Nephron progenitor cell (in vitro differentiated cells): ENCODE measurements at regions not wholly inside any gene's neighbourhood (a gene's known extent, or its start where the extent isn't known, plus 50 kb on each side); places are given as distances from the start of the nearest gene placed in this dataset.
"Not testable (repeated sequence)": the region's sequence is repeated elsewhere in the genome, so short reads cannot be mapped to it uniquely, and the experiment has no call there.

Experiments
- DNase-seq: peaks from one replicate; pipeline ENCODE4 v3.0.0; 2021
- H3K27ac Mint-ChIP-seq: 2 replicates; pipeline ENCODE4 v1.8.0; 2021; ENCODE audit warnings: mild to moderate bottlenecking, moderate library complexity, mixed read lengths
- H3K27me3 Mint-ChIP-seq: 2 replicates; pipeline ENCODE4 v1.8.0; 2021; ENCODE audit warnings: mild to moderate bottlenecking, low read depth, mixed read lengths; ENCODE audit not compliant: poor library complexity
- H3K36me3 Mint-ChIP-seq: 2 replicates; pipeline ENCODE4 v1.8.0; 2021; ENCODE audit warnings: low read depth, mixed read lengths
- H3K4me1 Mint-ChIP-seq: 2 replicates; pipeline ENCODE4 v1.8.0; 2021; ENCODE audit warnings: mixed read lengths
- H3K4me3 Mint-ChIP-seq: 2 replicates; pipeline ENCODE4 v1.8.0; 2021; ENCODE audit warnings: mild to moderate bottlenecking, moderate library complexity, mixed read lengths
- H3K9me3 Mint-ChIP-seq: 2 replicates; pipeline ENCODE4 v1.8.0; 2021; ENCODE audit warnings: mild to moderate bottlenecking, moderate library complexity, mixed read lengths
- TF ChIP-seq, protein P1 (sequence below): fragments of 200-600 bp; sonication (generic); IDR thresholded peaks from 2 replicates; pipeline ENCODE4 v1.5.0; 2021; ENCODE audit warnings: antibody characterized with exemption

DNA sequence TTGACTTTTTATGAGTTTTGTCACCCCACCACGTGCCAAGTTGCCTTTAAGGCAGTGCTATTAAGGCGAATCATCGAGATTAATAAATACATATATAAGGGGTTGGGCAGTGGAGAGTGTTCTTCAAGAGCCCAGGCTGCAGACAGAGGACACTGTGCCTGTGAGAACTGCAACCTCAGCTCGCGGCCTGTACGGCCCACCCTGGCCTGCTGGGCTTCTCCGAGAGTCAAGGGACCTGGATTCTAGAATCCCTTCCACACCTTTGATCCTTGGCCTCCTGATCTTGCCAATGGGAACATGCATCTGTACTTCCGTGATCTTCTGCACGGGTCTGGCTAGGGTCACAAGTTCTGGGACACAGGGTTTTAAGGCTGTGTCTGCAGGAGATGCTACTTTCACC is 54.5 kb downstream of the IRX5 start:
- H3K27me3 Mint-ChIP-seq, result peaks cover 79% of the 10 kb centered on the region
- TF ChIP-seq, protein P1, sequence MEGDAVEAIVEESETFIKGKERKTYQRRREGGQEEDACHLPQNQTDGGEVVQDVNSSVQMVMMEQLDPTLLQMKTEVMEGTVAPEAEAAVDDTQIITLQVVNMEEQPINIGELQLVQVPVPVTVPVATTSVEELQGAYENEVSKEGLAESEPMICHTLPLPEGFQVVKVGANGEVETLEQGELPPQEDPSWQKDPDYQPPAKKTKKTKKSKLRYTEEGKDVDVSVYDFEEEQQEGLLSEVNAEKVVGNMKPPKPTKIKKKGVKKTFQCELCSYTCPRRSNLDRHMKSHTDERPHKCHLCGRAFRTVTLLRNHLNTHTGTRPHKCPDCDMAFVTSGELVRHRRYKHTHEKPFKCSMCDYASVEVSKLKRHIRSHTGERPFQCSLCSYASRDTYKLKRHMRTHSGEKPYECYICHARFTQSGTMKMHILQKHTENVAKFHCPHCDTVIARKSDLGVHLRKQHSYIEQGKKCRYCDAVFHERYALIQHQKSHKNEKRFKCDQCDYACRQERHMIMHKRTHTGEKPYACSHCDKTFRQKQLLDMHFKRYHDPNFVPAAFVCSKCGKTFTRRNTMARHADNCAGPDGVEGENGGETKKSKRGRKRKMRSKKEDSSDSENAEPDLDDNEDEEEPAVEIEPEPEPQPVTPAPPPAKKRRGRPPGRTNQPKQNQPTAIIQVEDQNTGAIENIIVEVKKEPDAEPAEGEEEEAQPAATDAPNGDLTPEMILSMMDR, result no peak
- no peaks in the 10 kb centered on the region for H3K36me3 Mint-ChIP-seq
- peaks cover 29% of the 10 kb centered on the region for H3K4me1 Mint-ChIP-seq
- no peak overlapping the region for H3K27ac Mint-ChIP-seq
- no peaks in the 10 kb centered on the region for H3K9me3 Mint-ChIP-seq
- no peak overlapping the region for H3K4me3 Mint-ChIP-seq
- DNase-seq, result no peak

DNA sequence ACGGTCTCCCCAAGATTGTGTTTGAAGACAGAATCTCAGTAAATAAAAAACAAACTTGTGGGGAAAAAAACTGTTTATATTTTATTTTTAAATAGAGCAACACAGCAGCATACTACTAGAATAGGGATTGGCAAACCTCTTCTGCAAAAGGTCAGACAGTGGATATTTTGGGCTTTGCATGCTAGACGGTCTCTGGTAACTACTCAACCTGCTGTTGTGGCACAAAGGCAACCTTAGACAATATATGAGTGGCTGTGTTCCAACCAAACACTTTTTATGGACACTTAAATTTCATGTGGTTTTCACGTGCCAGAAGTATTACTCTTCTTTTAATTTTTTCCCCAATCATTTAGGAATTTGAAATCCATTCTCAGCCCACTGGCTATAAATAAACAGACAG is 55.0 kb downstream of the IRX5 start:
- TF ChIP-seq, protein P1, result no peak
- Mint-ChIP-seq H3K9me3 (no peaks in the 10 kb centered on the region), H3K4me3 (no peak overlapping the region), H3K27ac (no peak overlapping the region), H3K27me3 (peaks cover 79% of the 10 kb centered on the region), H3K36me3 (no peaks in the 10 kb centered on the region), H3K4me1 (peaks cover 28% of the 10 kb centered on the region)
- DNase-seq, result no peak

DNA sequence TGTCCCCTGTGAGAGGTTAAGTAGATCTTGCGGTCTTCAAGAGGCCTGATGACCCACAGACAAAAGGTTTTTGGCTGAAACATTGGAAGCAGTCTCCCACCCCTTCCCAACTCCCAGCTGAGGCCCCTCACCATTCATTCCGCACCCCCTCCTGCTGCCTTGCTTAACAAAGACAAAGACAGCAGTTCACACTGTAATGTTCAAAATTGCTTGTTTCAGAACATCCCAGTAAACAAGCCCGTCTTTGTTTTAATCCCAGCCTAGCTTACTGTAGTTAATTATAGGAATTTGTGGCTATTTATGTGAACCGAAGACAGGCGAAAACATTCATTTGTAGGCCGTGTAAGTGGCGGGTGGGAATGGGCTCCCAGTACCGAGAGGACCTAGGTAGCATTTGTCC is 55.7 kb downstream of the IRX5 start:
- H3K27me3 Mint-ChIP-seq, result peaks cover 77% of the 10 kb centered on the region
- TF ChIP-seq, protein P1, result no peak
- H3K27ac Mint-ChIP-seq, result no peak overlapping the region
- no peak for DNase-seq
- no peaks in the 10 kb centered on the region for H3K36me3 Mint-ChIP-seq
- peaks cover 20% of the 10 kb centered on the region for H3K4me1 Mint-ChIP-seq
- no peak overlapping the region for H3K4me3 Mint-ChIP-seq
- no peaks in the 10 kb centered on the region for H3K9me3 Mint-ChIP-seq

DNA sequence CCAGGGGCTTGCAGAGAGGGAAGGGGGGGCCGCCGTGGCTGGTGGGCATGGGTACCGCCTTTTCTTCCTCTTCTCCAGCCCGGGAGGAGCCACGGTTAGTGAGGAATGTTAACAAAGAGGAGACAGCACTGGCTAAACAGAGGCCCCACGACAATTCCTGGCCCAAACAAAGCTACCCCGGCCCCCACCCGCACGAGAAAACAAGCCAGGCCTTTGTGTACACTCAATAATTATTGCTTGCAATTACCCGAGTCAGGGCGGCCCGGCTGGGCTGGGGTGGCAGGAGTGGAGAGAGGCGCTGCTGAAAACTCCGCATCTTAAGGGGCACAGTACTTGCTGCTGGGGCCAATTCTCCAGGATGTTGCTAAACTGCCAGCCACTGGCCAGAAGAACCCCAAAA is 56.4 kb downstream of the IRX5 start:
- H3K27me3 Mint-ChIP-seq, result peaks cover 76% of the 10 kb centered on the region
- H3K4me1 Mint-ChIP-seq, result peaks cover 14% of the 10 kb centered on the region
- no peaks in the 10 kb centered on the region for H3K9me3 Mint-ChIP-seq
- no peak for DNase-seq
- no peaks in the 10 kb centered on the region for H3K36me3 Mint-ChIP-seq
- H3K4me3 Mint-ChIP-seq, result no peak overlapping the region
- TF ChIP-seq, protein P1, result no peak
- H3K27ac Mint-ChIP-seq, result no peak overlapping the region

DNA sequence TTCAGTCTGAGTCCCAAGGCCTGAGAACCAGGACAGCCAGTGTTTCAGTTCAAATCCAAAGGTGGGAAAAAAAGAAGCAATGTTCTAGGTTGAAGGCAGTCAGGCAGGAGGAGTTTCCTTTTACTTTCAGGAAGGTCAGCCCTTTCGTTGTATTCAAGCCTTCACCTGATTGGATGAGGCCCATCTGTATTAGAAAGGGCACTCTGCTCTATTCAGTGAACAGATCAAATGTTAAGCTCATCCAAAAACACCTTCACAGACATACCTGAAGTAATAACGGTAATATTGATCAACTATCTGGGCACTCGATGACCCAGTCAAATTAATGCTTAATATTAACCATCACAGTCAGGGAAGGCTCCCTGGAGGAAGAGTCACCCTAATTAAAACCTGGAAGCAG is 60.9 kb downstream of the IRX5 start:
- Mint-ChIP-seq H3K4me3 (no peak overlapping the region), H3K4me1 (no peaks in the 10 kb centered on the region), H3K36me3 (no peaks in the 10 kb centered on the region), H3K27ac (no peak overlapping the region), H3K27me3 (peaks cover 78% of the 10 kb centered on the region), H3K9me3 (no peaks in the 10 kb centered on the region)
- TF ChIP-seq, protein P1, result no peak
- no peak for DNase-seq

DNA sequence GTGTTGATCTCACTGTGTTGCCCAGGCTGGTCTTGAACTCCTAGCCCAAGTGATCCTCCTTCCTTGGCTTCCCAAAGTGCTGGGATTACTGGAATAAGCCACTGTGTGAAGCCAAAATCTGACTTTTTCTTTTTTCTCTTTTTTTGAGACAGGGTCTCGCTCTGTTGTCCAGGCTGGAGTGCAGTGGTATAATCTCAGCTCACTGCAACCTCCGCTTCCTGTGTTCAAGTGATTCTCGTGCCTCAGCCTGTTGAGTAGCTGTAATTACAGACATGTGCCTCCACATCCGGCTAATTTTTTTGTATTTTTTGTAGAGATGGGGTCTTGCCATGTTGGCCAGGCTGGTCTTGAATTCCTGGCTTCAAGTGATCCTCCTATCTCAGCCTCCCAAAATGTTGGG is 61.3 kb downstream of the IRX5 start:
- not testable (repeated sequence) for H3K4me1 Mint-ChIP-seq, H3K36me3 Mint-ChIP-seq, H3K27ac Mint-ChIP-seq, H3K4me3 Mint-ChIP-seq, DNase-seq, H3K9me3 Mint-ChIP-seq
- H3K27me3 Mint-ChIP-seq, result peaks cover 79% of the 10 kb centered on the region
